Loucy (cell line): ENCODE measurements at regions not wholly inside any gene's neighbourhood (a gene's known extent, or its start where the extent isn't known, plus 50 kb on each side); places are given as distances from the start of the nearest gene placed in this dataset.

Source experiments
- H2AFZ ChIP-seq: fragments of 200-600 bp; sonication (generic); 2 replicates; pipeline ENCODE4 v1.6.0; 2016; ENCODE audit warnings: antibody characterized with exemption, mild to moderate bottlenecking, low read length, moderate library complexity
- H3F3A ChIP-seq: fragments of 200-600 bp; 2 replicates; pipeline ENCODE4 v1.6.0; 2016; ENCODE audit warnings: antibody characterized with exemption, low read depth, mild to moderate bottlenecking
- H3K27me3 ChIP-seq: fragments of 200-600 bp; sonication (generic); 2 replicates; pipeline ENCODE4 v1.6.1; 2014; ENCODE audit warnings: low read length, mild to moderate bottlenecking; ENCODE audit not compliant: insufficient read depth, poor library complexity, severe bottlenecking
- H3K36me3 ChIP-seq: fragments of 200-600 bp; sonication (generic); 2 replicates; pipeline ENCODE4 v1.6.1; 2016; ENCODE audit warnings: low read length; ENCODE audit not compliant: insufficient read depth
- H3K4me1 ChIP-seq: fragments of 200-600 bp; sonication (generic); 2 replicates; pipeline ENCODE4 v1.5.1; 2014; ENCODE audit warnings: low read length, mild to moderate bottlenecking; ENCODE audit not compliant: insufficient read depth, poor library complexity, severe bottlenecking
- H3K4me2 ChIP-seq: fragments of 200-600 bp; sonication (generic); 2 replicates; pipeline ENCODE4 v1.6.0; 2014; ENCODE audit warnings: antibody characterized with exemption, low read length, low read depth, mild to moderate bottlenecking; ENCODE audit not compliant: poor library complexity, severe bottlenecking
- H3K4me3 ChIP-seq: fragments of 200-600 bp; sonication (generic); 2 replicates; pipeline ENCODE4 v1.5.1; 2014; ENCODE audit warnings: low read length, mild to moderate bottlenecking, mixed read lengths; ENCODE audit not compliant: poor library complexity, severe bottlenecking
- H3K79me2 ChIP-seq: fragments of 200-600 bp; sonication (generic); 2 replicates; pipeline ENCODE4 v1.6.1; 2014; ENCODE audit warnings: low read length; ENCODE audit not compliant: insufficient read depth
- H3K9ac ChIP-seq: fragments of 200-600 bp; sonication (generic); 2 replicates; pipeline ENCODE4 v1.6.0; 2014; ENCODE audit warnings: mild to moderate bottlenecking, low read depth, low read length, moderate library complexity; ENCODE audit not compliant: poor library complexity, severe bottlenecking
- H3K9me2 ChIP-seq: fragments of 200-600 bp; sonication (generic); replicated peaks from 2 replicates; pipeline ENCODE4 v1.6.1; 2016; ENCODE audit warnings: low read depth, low read length, mixed read lengths
- H3K9me3 ChIP-seq: fragments of 200-600 bp; sonication (generic); 2 replicates; pipeline ENCODE4 v1.6.1; 2014; ENCODE audit warnings: mild to moderate bottlenecking, antibody characterized with exemption, low read length, low read depth; ENCODE audit not compliant: insufficient read depth
- H4K20me1 ChIP-seq: fragments of 200-600 bp; sonication (generic); 2 replicates; pipeline ENCODE4 v1.6.0; 2014; ENCODE audit warnings: antibody characterized with exemption, low read length, mild to moderate bottlenecking; ENCODE audit not compliant: insufficient read depth, poor library complexity, severe bottlenecking
- EZH2phosphoT487 ChIP-seq: fragments of 200-600 bp; IDR thresholded peaks from 2 replicates; pipeline ENCODE4 v1.6.1; 2018; ENCODE audit warnings: antibody characterized with exemption, mild to moderate bottlenecking, moderate library complexity, borderline replicate concordance
- TF ChIP-seq, protein P1 (sequence below): fragments of 200-600 bp; sonication (generic); conservative IDR thresholded peaks from 2 replicates; pipeline ENCODE4 v1.5.1; 2014; ENCODE audit warnings: mild to moderate bottlenecking, antibody characterized with exemption, low read length

DNA sequence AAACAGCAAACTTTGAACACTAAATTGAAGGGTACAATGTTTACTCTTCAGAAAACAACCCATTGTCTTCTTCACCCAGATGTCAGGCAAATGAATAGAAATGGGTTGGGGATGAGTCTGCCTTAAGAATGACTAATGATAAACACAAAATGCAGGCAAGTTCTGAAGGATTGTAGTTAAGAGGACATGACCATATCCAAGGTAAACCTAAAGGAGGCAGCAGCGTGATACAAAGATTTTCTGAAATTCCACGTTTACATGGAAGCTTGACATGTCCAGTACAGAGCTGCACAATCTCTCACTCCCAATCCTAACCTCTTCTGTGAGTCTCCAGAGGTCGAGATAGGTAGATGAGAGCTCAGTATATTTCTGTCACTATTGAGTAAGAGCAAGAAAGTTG lies 1263.2 kb upstream of the CDH6 start:
- TF ChIP-seq, protein P1, sequence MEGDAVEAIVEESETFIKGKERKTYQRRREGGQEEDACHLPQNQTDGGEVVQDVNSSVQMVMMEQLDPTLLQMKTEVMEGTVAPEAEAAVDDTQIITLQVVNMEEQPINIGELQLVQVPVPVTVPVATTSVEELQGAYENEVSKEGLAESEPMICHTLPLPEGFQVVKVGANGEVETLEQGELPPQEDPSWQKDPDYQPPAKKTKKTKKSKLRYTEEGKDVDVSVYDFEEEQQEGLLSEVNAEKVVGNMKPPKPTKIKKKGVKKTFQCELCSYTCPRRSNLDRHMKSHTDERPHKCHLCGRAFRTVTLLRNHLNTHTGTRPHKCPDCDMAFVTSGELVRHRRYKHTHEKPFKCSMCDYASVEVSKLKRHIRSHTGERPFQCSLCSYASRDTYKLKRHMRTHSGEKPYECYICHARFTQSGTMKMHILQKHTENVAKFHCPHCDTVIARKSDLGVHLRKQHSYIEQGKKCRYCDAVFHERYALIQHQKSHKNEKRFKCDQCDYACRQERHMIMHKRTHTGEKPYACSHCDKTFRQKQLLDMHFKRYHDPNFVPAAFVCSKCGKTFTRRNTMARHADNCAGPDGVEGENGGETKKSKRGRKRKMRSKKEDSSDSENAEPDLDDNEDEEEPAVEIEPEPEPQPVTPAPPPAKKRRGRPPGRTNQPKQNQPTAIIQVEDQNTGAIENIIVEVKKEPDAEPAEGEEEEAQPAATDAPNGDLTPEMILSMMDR: no peak
- no peak for TF ChIP-seq EZH2phosphoT487
- no peak overlapping the region for H3K4me3 ChIP-seq

GRCh38 chr5:29924107-29924506 lies 1269.4 kb upstream of the CDH6 start:
- Histone ChIP-seq H3K4me2 (no peak overlapping the region), H3K27me3 (no peaks in the 10 kb centered on the region), H3K4me1 (no peaks in the 10 kb centered on the region), H2AFZ (no peak overlapping the region), H3F3A (no peaks in the 10 kb centered on the region), H3K4me3 (no peak overlapping the region), H3K36me3 (no peaks in the 10 kb centered on the region), H3K9me3 (no peaks in the 10 kb centered on the region), H3K9me2 (no peaks in the 10 kb centered on the region), H3K9ac (no peak overlapping the region), H3K79me2 (no peaks in the 10 kb centered on the region), H4K20me1 (no peaks in the 10 kb centered on the region)
- TF ChIP-seq EZH2phosphoT487: no peak
- TF ChIP-seq, protein P1: no peak

More for the DNA sequence above, 1263.2 kb upstream of the CDH6 start:
- Histone ChIP-seq H3F3A (no peaks in the 10 kb centered on the region), H3K27me3 (no peaks in the 10 kb centered on the region), H2AFZ (no peak overlapping the region), H4K20me1 (no peaks in the 10 kb centered on the region), H3K9me2 (no peaks in the 10 kb centered on the region; the same call in 1 of the 2 replicates), H3K36me3 (no peaks in the 10 kb centered on the region), H3K9me3 (no peaks in the 10 kb centered on the region), H3K4me2 (no peak overlapping the region), H3K79me2 (no peaks in the 10 kb centered on the region), H3K4me1 (no peaks in the 10 kb centered on the region), H3K9ac (no peak overlapping the region)

DNA sequence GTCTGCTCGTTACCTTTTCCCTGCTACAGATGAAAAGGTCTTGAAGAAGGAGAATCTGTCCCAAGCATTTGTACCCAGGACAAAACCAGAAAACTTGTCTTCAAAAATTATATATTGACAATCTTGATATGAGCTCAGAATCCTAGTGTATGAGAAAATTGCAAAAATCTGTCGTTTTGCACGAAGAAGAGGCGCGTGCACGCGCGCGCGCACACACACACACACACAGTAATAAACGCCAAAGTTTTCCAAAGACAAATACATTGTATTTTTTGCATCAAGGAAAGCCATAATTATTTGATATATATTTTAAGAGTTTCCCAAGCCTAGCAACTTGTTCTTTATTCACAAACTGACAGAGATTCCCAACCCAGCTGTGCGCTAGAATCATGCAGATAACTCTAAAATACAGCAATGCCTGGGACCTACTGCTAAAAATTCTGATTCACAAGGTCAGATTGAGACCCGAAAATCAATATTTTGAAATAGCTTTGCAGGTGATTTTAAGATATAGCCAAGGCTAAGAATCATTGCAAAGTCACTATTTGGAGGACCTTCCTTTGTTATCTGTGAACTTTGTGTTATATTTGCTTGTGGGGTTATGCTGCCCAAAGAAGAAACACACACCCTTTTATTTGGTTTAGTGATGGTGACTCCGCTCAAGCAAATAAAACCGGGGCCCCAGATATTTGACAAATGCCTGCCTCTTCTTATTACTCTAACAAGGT lies 1287.7 kb upstream of the CDH6 start:
- H3K36me3 ChIP-seq: no peaks in the 10 kb centered on the region
- H3K4me2 ChIP-seq: no peak overlapping the region
- H3K9me2 ChIP-seq: no peaks in the 10 kb centered on the region
- TF ChIP-seq, protein P1: no peak
- TF ChIP-seq EZH2phosphoT487: no peak
- H2AFZ ChIP-seq: no peak overlapping the region
- H3K4me3 ChIP-seq: no peak overlapping the region
- H3K9me3 ChIP-seq: no peaks in the 10 kb centered on the region
- no peaks in the 10 kb centered on the region for H3K79me2 ChIP-seq
- H3K4me1 ChIP-seq: no peaks in the 10 kb centered on the region
- no peaks in the 10 kb centered on the region for H3F3A ChIP-seq
- H3K9ac ChIP-seq: no peak overlapping the region
- H3K27me3 ChIP-seq: no peaks in the 10 kb centered on the region
- no peaks in the 10 kb centered on the region for H4K20me1 ChIP-seq
